ENCODE measurements at regions not wholly inside any gene's neighbourhood (a gene's known extent, or its start where the extent isn't known, plus 50 kb on each side); places are given as distances from the start of the nearest gene placed in this dataset.
A peak's percentile ranks its signal among the peaks of the same experiment; 100 is the strongest.

- Histone ChIP-seq H3K36me3 (ENCODE audit: control insufficient read depth, insufficient read depth, low read length) (no peaks in the 10 kb centered on the region), H3K9me3 (ENCODE audit: control insufficient read depth, insufficient read depth, low read length) (no peaks in the 10 kb centered on the region), H3K27ac (ENCODE audit: low read depth, low read length) (no peak overlapping the region), H3K4me3 (ENCODE audit: low read depth, low read length) (no peak overlapping the region), H3K27me3 (ENCODE audit: control insufficient read depth, insufficient read depth, low read length) (no peaks in the 10 kb centered on the region), H3K4me1 (ENCODE audit: control insufficient read depth, insufficient read depth, low read length) (peaks cover 4% of the 10 kb centered on the region)
- peak; percentile 6 to 72 (median 40) for DNase-seq (ENCODE audit: low read depth in 4 of 6, low spot score in 6 of 6)
- WGBS (ENCODE audit: insufficient coverage) = 48% methylated on average over 7 of the region's 9 CpGs
Measured at GRCh38 chr18:55097456-55098170, 138.4 kb upstream of the CCDC68 start.

DNA sequence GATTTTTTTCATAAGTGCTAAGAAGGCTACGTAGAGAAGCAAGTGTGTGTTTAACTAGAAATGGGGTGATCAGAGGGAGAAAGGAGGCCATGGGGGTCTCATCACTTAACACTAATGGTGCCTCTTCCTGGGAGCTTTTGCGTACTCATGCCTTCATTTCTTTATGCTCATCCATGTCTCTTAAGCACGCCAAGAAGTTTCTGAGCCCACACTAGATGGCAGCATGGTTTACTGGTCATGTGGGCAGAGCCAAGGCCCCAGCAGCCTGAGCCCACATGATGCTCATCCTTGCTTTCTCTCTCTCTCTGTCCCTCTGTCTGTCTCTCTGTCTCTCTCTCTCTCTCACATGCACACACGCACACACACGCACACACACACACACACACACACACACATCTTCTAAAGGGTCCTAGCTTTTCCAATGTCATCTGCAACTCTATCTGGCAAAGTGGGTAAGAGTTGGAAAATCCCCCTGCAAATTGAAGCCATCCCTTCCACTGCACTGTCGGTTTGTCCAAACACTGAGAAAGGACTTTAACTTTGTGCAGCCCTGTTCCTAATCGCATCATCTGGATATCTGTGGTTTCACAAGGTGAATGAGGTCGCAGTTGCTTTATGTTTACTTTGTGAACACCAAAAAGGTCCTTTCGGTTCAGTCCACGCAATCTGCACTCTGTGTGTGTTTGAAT, 137.1 kb upstream of the CCDC68 start:
- WGBS (ENCODE audit: insufficient coverage) = 86% methylated on average over 6 of the region's 10 CpGs
- DNase-seq (ENCODE audit: low read depth in 4 of 6, low spot score in 6 of 6) = peak in 2 of 6 donors; percentile 60 to 68
- no peak overlapping the region for H3K27ac ChIP-seq (ENCODE audit: low read depth, low read length)

GRCh38 chr18:55095584-55095983, 136.3 kb upstream of the CCDC68 start:
- no peaks in the 10 kb centered on the region for H3K27me3 ChIP-seq (ENCODE audit: control insufficient read depth, insufficient read depth, low read length)
- DNase-seq (ENCODE audit: low read depth in 4 of 6, low spot score in 6 of 6) = peak in 1 of 6 donors; percentile 57
- peaks cover 4% of the 10 kb centered on the region for H3K4me1 ChIP-seq (ENCODE audit: control insufficient read depth, insufficient read depth, low read length)
- H3K36me3 ChIP-seq (ENCODE audit: control insufficient read depth, insufficient read depth, low read length) = no peaks in the 10 kb centered on the region
- WGBS (ENCODE audit: insufficient coverage) = 80% methylated on average over 1 of the region's 3 CpGs
- H3K27ac ChIP-seq (ENCODE audit: low read depth, low read length) = no peak overlapping the region
- no peak overlapping the region for H3K4me3 ChIP-seq (ENCODE audit: low read depth, low read length)
- H3K9me3 ChIP-seq (ENCODE audit: control insufficient read depth, insufficient read depth, low read length) = no peaks in the 10 kb centered on the region

More for the DNA sequence above, 137.1 kb upstream of the CCDC68 start:
- no peaks in the 10 kb centered on the region for H3K36me3 ChIP-seq (ENCODE audit: control insufficient read depth, insufficient read depth, low read length)
- peaks cover 4% of the 10 kb centered on the region for H3K4me1 ChIP-seq (ENCODE audit: control insufficient read depth, insufficient read depth, low read length)
- H3K4me3 ChIP-seq (ENCODE audit: low read depth, low read length) = no peak overlapping the region
- no peaks in the 10 kb centered on the region for H3K27me3 ChIP-seq (ENCODE audit: control insufficient read depth, insufficient read depth, low read length)
- H3K9me3 ChIP-seq (ENCODE audit: control insufficient read depth, insufficient read depth, low read length) = no peaks in the 10 kb centered on the region

- H3K27me3 ChIP-seq (ENCODE audit: control insufficient read depth, insufficient read depth, low read length) = no peaks in the 10 kb centered on the region
- DNase-seq (ENCODE audit: low read depth in 4 of 6, low spot score in 6 of 6) = no peak
- H3K27ac ChIP-seq (ENCODE audit: low read depth, low read length) = no peak overlapping the region
- H3K4me3 ChIP-seq (ENCODE audit: low read depth, low read length) = no peak overlapping the region
- peaks cover 4% of the 10 kb centered on the region for H3K4me1 ChIP-seq (ENCODE audit: control insufficient read depth, insufficient read depth, low read length)
- no peaks in the 10 kb centered on the region for H3K36me3 ChIP-seq (ENCODE audit: control insufficient read depth, insufficient read depth, low read length)
- H3K9me3 ChIP-seq (ENCODE audit: control insufficient read depth, insufficient read depth, low read length) = no peaks in the 10 kb centered on the region
Measured at GRCh38 chr18:55093808-55094207, 134.5 kb upstream of the CCDC68 start.

DNA sequence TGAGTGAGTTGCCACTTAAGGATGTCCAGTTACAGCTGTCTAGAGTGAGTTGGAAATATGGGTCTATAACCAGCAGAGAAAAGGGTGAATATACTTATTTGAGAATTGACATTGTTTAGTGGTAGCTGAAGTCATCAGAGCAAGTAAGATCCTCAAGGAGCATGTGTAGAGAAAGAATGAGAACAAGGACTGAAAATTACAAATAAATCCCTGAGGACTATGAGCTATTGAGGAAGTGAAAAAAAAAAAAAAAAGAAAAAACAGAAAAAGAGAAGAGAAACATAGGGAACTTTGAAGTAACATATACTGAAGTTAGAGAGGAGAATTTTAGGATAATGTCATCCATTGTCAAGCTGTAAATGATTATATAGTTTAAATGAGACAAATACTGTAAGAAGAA, 134.0 kb upstream of the CCDC68 start:
- peaks cover 4% of the 10 kb centered on the region for H3K4me1 ChIP-seq (ENCODE audit: control insufficient read depth, insufficient read depth, low read length)
- no peak overlapping the region for H3K4me3 ChIP-seq (ENCODE audit: low read depth, low read length)
- H3K27ac ChIP-seq (ENCODE audit: low read depth, low read length) = no peak overlapping the region
- H3K36me3 ChIP-seq (ENCODE audit: control insufficient read depth, insufficient read depth, low read length) = no peaks in the 10 kb centered on the region
- H3K9me3 ChIP-seq (ENCODE audit: control insufficient read depth, insufficient read depth, low read length) = no peaks in the 10 kb centered on the region
- H3K27me3 ChIP-seq (ENCODE audit: control insufficient read depth, insufficient read depth, low read length) = no peaks in the 10 kb centered on the region
- DNase-seq (ENCODE audit: low read depth in 4 of 6, low spot score in 6 of 6) = no peak

DNA sequence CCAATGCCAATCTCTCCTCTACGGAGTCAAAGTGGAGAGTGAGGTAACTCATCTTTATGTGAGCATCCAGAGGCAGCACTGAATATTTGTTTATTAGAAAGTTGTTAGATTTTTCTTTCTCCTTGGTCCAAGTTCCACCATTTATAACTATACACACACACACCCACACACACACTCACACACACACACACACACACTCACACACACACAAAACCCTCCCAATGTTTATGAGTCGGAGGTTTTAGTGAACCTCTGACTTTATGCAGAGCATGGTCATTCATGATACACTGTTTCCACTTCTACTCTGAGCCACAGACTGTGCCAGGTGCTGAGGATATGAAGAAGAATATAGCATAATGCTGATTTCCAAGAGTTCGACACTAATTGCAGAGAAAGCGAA, 132.9 kb upstream of the CCDC68 start:
- Histone ChIP-seq H3K4me1 (ENCODE audit: control insufficient read depth, insufficient read depth, low read length) (no peaks in the 10 kb centered on the region), H3K27me3 (ENCODE audit: control insufficient read depth, insufficient read depth, low read length) (no peaks in the 10 kb centered on the region), H3K9me3 (ENCODE audit: control insufficient read depth, insufficient read depth, low read length) (no peaks in the 10 kb centered on the region), H3K4me3 (ENCODE audit: low read depth, low read length) (no peak overlapping the region), H3K27ac (ENCODE audit: low read depth, low read length) (no peak overlapping the region), H3K36me3 (ENCODE audit: control insufficient read depth, insufficient read depth, low read length) (no peaks in the 10 kb centered on the region)
- 91% methylated on average over 2 of the region's 4 CpGs for WGBS (ENCODE audit: insufficient coverage)
- DNase-seq (ENCODE audit: low read depth in 4 of 6, low spot score in 6 of 6) = no peak

DNA sequence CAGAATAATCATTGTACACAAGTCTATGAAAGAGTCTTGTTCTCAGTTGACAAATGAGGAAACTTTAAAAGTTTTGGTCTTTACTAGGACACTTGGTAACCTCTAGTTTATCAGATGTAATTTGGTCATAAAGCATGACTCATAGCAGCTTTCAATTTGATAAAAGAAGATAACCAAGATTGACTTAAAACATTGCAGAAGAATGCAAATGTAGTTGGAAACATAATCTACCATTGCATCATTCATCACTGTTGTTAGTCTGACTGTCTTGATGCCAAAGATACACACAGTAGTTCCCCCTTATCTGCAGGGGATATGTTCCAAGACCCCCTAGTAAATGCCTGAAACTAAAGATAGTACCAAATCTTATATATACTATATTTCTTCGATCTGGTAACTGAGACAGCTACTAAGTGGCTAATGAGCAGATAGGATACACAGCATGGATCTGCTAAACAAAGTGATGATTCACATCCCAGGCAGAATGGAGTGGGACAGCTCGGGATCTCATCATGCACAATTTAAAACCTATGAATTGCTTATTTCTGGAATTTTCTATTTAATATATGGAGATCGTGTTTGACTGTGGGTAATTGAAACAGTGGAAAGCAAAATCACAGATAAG, 131.4 kb upstream of the CCDC68 start:
- no peak for DNase-seq (ENCODE audit: low read depth in 4 of 6, low spot score in 6 of 6)
- Histone ChIP-seq H3K4me1 (ENCODE audit: control insufficient read depth, insufficient read depth, low read length) (no peaks in the 10 kb centered on the region), H3K9me3 (ENCODE audit: control insufficient read depth, insufficient read depth, low read length) (no peaks in the 10 kb centered on the region), H3K27me3 (ENCODE audit: control insufficient read depth, insufficient read depth, low read length) (no peaks in the 10 kb centered on the region), H3K4me3 (ENCODE audit: low read depth, low read length) (no peak overlapping the region), H3K36me3 (ENCODE audit: control insufficient read depth, insufficient read depth, low read length) (no peaks in the 10 kb centered on the region), H3K27ac (ENCODE audit: low read depth, low read length) (no peak overlapping the region)
- 100% methylated on average over 1 of the region's 3 CpGs for WGBS (ENCODE audit: insufficient coverage)

- no peak overlapping the region for H3K27ac ChIP-seq (ENCODE audit: low read depth, low read length)
- H3K4me3 ChIP-seq (ENCODE audit: low read depth, low read length) = no peak overlapping the region
- H3K4me1 ChIP-seq (ENCODE audit: control insufficient read depth, insufficient read depth, low read length) = no peaks in the 10 kb centered on the region
- no peaks in the 10 kb centered on the region for H3K27me3 ChIP-seq (ENCODE audit: control insufficient read depth, insufficient read depth, low read length)
- H3K9me3 ChIP-seq (ENCODE audit: control insufficient read depth, insufficient read depth, low read length) = no peaks in the 10 kb centered on the region
- H3K36me3 ChIP-seq (ENCODE audit: control insufficient read depth, insufficient read depth, low read length) = no peaks in the 10 kb centered on the region
- 87% methylated on average over 2 of the region's 3 CpGs for WGBS (ENCODE audit: insufficient coverage)
- DNase-seq (ENCODE audit: low read depth in 4 of 6, low spot score in 6 of 6) = peak in 1 of 6 donors; percentile 77
Measured at GRCh38 chr18:55089610-55090009, 130.3 kb upstream of the CCDC68 start.

DNA sequence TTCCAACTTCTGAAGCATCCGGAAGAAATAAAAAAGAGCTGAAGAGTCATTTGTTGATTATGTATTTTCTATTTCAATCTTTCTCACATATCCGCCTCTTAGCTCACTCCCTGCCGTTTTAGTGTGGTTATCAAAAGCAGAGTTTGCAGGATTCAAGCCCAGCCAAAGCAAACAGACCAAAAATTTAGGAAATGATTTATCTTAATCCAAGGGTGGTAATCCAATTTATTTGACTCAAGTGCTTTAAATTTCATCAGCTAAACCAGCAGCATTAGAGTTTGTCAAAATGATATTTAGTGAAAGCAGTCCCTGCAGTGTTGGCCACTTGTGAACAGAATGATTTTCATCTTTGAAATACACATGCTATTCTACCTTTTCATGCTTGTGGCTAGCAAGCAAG, 129.3 kb upstream of the CCDC68 start:
- DNase-seq (ENCODE audit: low read depth in 4 of 6, low spot score in 6 of 6) = peak in 2 of 6 donors; percentile 13 to 35

GRCh38 chr18:55088000-55088401, 128.7 kb upstream of the CCDC68 start:
- Histone ChIP-seq H3K36me3 (ENCODE audit: control insufficient read depth, insufficient read depth, low read length) (no peaks in the 10 kb centered on the region), H3K4me1 (ENCODE audit: control insufficient read depth, insufficient read depth, low read length) (no peaks in the 10 kb centered on the region), H3K9me3 (ENCODE audit: control insufficient read depth, insufficient read depth, low read length) (no peaks in the 10 kb centered on the region), H3K4me3 (ENCODE audit: low read depth, low read length) (no peak overlapping the region), H3K27ac (ENCODE audit: low read depth, low read length) (no peak overlapping the region), H3K27me3 (ENCODE audit: control insufficient read depth, insufficient read depth, low read length) (no peaks in the 10 kb centered on the region)
- DNase-seq (ENCODE audit: low read depth in 4 of 6, low spot score in 6 of 6) = no peak
- 100% methylated on average over 1 of the region's 2 CpGs for WGBS (ENCODE audit: insufficient coverage)

More for the DNA sequence above, 129.3 kb upstream of the CCDC68 start:
- H3K36me3 ChIP-seq (ENCODE audit: control insufficient read depth, insufficient read depth, low read length) = no peaks in the 10 kb centered on the region
- no peaks in the 10 kb centered on the region for H3K9me3 ChIP-seq (ENCODE audit: control insufficient read depth, insufficient read depth, low read length)
- H3K27ac ChIP-seq (ENCODE audit: low read depth, low read length) = no peak overlapping the region
- H3K27me3 ChIP-seq (ENCODE audit: control insufficient read depth, insufficient read depth, low read length) = no peaks in the 10 kb centered on the region
- WGBS (ENCODE audit: insufficient coverage) = no CpG with 5 or more reads among the region's 3 CpGs
- no peak overlapping the region for H3K4me3 ChIP-seq (ENCODE audit: low read depth, low read length)
- no peaks in the 10 kb centered on the region for H3K4me1 ChIP-seq (ENCODE audit: control insufficient read depth, insufficient read depth, low read length)

Data from spinal cord (tissue), 9 donors.